Gastroesophageal sphincter (tissue), 4 donors: ENCODE measurements at regions not wholly inside any gene's neighbourhood (a gene's known extent, or its start where the extent isn't known, plus 50 kb on each side); places are given as distances from the start of the nearest gene placed in this dataset.

Experiments
- ATAC-seq: fragments of 150-250 bp; one replicate; pipeline ENCODE4 v1.9.1; 2016; ENCODE audit warnings: mild to moderate bottlenecking, moderate library complexity
- H3K27ac ChIP-seq, 4 donors: fragments of 200-600 bp; sonication (generic) in 3 of 4; 1 replicate in 3 of 4; 2 replicates in 1 of 4; pipeline ENCODE4 v1.5.1; 2016 to 2019
- H3K27me3 ChIP-seq: fragments of 200-600 bp; sonication (generic); one replicate; pipeline ENCODE4 v1.5.1; 2019
- H3K36me3 ChIP-seq, 2 donors: fragments of 200-600 bp; sonication (generic); one replicate each; pipeline ENCODE4 v1.5.1; 2019; ENCODE audit warnings: control low read depth in 1 of 2
- H3K4me1 ChIP-seq, 3 donors: fragments of 200-600 bp; sonication (generic); 1 replicate in 2 of 3; 2 replicates in 1 of 3; pipeline ENCODE4 v1.5.1; 2016 to 2019; ENCODE audit warnings: control low read depth in 2 of 3
- H3K4me3 ChIP-seq, 2 donors: fragments of 200-600 bp; sonication (generic); one replicate each; pipeline ENCODE4 v1.5.1; 2019; ENCODE audit warnings: mild to moderate bottlenecking in 1 of 2, moderate library complexity in 1 of 2
- H3K9me3 ChIP-seq, 3 donors: fragments of 200-600 bp; sonication (generic); one replicate each; pipeline ENCODE4 v1.5.1; 2017 to 2019; ENCODE audit warnings: control low read depth in 2 of 3
- CTCF ChIP-seq, 4 experiments: fragments of 200-600 bp in 2 of 4; fragments of 450-650 bp in 2 of 4; sonication (generic) in 1 of 4; IDR thresholded peaks; one replicate each; pipeline ENCODE4 v1.5.1; 2017 to 2019; ENCODE audit warnings: antibody characterized with exemption in 4 of 4, mild to moderate bottlenecking in 2 of 4, moderate library complexity in 2 of 4
- EP300 ChIP-seq: sonication (generic); formaldehyde crosslinking; IDR thresholded peaks from one replicate; pipeline ENCODE4 v1.6.1; 2017; ENCODE audit warnings: antibody characterized with exemption, mild to moderate bottlenecking
- POLR2A ChIP-seq, 2 donors: fragments of 450-650 bp; IDR thresholded peaks; one replicate each; pipeline ENCODE4 v1.6.1; 2017; ENCODE audit warnings: antibody characterized with exemption in 2 of 2, mild to moderate bottlenecking in 2 of 2, moderate library complexity in 1 of 2
- POLR2AphosphoS5 ChIP-seq: sonication (generic); formaldehyde crosslinking; IDR thresholded peaks from one replicate; pipeline ENCODE4 v1.6.1; 2017; ENCODE audit warnings: antibody characterized with exemption
- WGBS, 2 donors: methylation state at CpG; one replicate each; pipeline ENCODE4 v1.1.5; 2018; ENCODE audit warnings: low coverage in 1 of 2; 5-methylcytosine and 5-hydroxymethylcytosine counted together

DNA sequence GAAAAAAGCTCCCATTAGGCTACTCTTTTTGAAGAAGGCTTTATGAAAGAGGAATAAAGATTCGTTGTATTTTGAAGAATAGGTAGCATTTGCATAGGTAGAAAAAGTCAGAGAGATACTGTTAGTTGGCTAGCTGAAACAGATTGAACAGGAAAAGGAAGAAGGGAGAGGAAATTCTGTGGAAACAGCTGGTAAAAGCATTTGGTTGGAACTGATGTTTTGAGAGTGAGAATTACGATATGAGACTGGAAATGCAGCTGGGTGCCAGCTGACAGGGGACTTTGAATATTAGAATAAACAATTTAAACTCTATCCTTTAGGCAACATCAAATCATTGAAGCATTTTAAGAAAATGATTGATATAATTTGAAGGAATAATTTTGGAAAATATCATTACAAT, 96.7 kb upstream of the CNTNAP5 start:
- H3K4me1 ChIP-seq: no peaks in the 10 kb centered on the region
- TF ChIP-seq EP300 (no peak), POLR2AphosphoS5 (no peak), CTCF (IDR thresholded peaks at IDR 0.05) (no peak), POLR2A (IDR thresholded peaks at IDR 0.05) (no peak)
- ATAC-seq: no peak
- H3K9me3 ChIP-seq: peaks cover 0 to 8% (median 0%) of the 10 kb centered on the region in 3 donors
- 42 to 85% methylated on average over 1 to 2 of the region's 2 CpGs for WGBS, 2 donors
- no peaks in the 10 kb centered on the region for H3K27me3 ChIP-seq
- H3K36me3 ChIP-seq: no peaks in the 10 kb centered on the region
- no peak overlapping the region for H3K27ac ChIP-seq
- no peak overlapping the region for H3K4me3 ChIP-seq

GRCh38 chr2:123935405-123935804, 89.7 kb upstream of the CNTNAP5 start:
- H3K9me3 ChIP-seq: no peaks in the 10 kb centered on the region
- H3K27me3 ChIP-seq: no peaks in the 10 kb centered on the region
- no peaks in the 10 kb centered on the region for H3K36me3 ChIP-seq
- no peak overlapping the region for H3K4me3 ChIP-seq
- no peak for TF ChIP-seq CTCF (IDR thresholded peaks at IDR 0.05)
- no peak for TF ChIP-seq EP300
- no peak for TF ChIP-seq POLR2A (IDR thresholded peaks at IDR 0.05)
- ATAC-seq: no peak
- no peak overlapping the region for H3K27ac ChIP-seq
- WGBS, 2 donors: 96 to 100% methylated on average over 2 to 3 of the region's 4 CpGs
- H3K4me1 ChIP-seq: no peaks in the 10 kb centered on the region

- Histone ChIP-seq H3K27ac (no peak overlapping the region), H3K9me3 (no peaks in the 10 kb centered on the region), H3K36me3 (no peaks in the 10 kb centered on the region), H3K27me3 (no peaks in the 10 kb centered on the region), H3K4me3 (no peak overlapping the region), H3K4me1 (no peaks in the 10 kb centered on the region)
- no peak for ATAC-seq
- TF ChIP-seq EP300 (no peak), POLR2A (IDR thresholded peaks at IDR 0.05) (no peak), POLR2AphosphoS5 (no peak), CTCF (IDR thresholded peaks at IDR 0.05) (no peak)
- WGBS, 2 donors: 81 to 88% methylated on average over 2 of the region's 2 CpGs
Observed at GRCh38 chr2:123953846-123954245, 71.2 kb upstream of the CNTNAP5 start.

DNA sequence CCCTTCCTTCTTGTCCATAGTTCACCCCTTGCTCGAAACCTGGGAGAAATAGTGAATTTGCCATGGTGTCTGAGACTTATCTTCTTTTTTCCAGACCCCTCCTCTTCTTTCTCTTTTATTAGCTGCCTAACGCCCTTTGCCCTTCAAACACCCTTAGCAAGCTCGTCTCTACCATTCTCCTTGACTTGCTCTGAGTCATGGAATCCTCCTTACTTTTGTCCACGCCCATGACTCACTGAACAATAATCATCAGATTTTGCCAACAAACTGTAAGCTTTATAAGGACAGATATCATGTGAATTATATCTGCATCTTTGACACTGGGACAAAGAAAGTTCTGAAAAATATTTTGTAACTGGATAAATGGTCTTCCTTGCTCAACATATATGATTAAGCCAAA, 67.1 kb upstream of the CNTNAP5 start:
- TF ChIP-seq CTCF (IDR thresholded peaks at IDR 0.05): no peak
- 68 to 90% methylated on average over 3 to 4 of the region's 4 CpGs for WGBS, 2 donors
- Histone ChIP-seq H3K27ac (no peak overlapping the region), H3K4me3 (no peak overlapping the region), H3K9me3 (no peaks in the 10 kb centered on the region), H3K27me3 (no peaks in the 10 kb centered on the region), H3K36me3 (no peaks in the 10 kb centered on the region), H3K4me1 (no peaks in the 10 kb centered on the region)
- no peak for ATAC-seq

- Histone ChIP-seq H3K9me3 (no peaks in the 10 kb centered on the region), H3K4me1 (no peaks in the 10 kb centered on the region), H3K27me3 (no peaks in the 10 kb centered on the region), H3K27ac (no peak overlapping the region), H3K4me3 (no peak overlapping the region), H3K36me3 (no peaks in the 10 kb centered on the region)
- no peak for TF ChIP-seq CTCF (IDR thresholded peaks at IDR 0.05)
- TF ChIP-seq EP300: no peak
- no peak for TF ChIP-seq POLR2AphosphoS5
- no peak for TF ChIP-seq POLR2A (IDR thresholded peaks at IDR 0.05)
- no peak for ATAC-seq
Observed at GRCh38 chr2:123961576-123961975, 63.5 kb upstream of the CNTNAP5 start.
